ENCODE measurements at regions not wholly inside any gene's neighbourhood (a gene's known extent, or its start where the extent isn't known, plus 50 kb on each side); places are given as distances from the start of the nearest gene placed in this dataset.

DNA sequence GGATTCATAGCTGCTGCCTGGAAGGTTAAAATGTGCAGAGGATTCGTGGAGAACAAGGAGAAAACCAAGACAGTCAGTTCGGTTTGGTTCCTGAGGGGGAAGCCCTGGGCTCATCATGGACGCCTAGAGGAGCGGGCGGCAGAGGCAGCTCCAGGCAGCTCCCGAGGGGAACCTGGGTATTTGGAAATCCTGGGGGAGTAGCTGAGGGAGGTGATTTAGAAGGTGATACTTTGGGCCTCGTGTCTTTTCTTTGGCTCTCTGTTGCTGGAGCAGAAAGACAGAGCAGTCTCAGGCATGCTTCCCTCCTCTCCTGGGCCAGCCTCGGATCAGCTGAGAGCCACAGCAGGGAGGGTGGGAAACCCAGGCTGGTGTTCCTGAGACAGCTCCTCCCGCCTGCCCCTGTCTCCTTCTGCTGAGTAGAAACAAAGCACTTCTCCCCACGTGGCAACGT lies 139.5 kb downstream of the DLL1 start:
- H3K36me3 ChIP-seq (ENCODE audit: low read depth): no peaks in the 10 kb centered on the region
- no peak overlapping the region for H3K9ac ChIP-seq
- no peak overlapping the region for H3K27ac ChIP-seq
- H4K20me1 ChIP-seq (ENCODE audit: insufficient read depth): no peaks in the 10 kb centered on the region
- no peaks in the 10 kb centered on the region for H3K4me1 ChIP-seq (ENCODE audit: insufficient read depth)
- no peaks in the 10 kb centered on the region for H3K79me2 ChIP-seq (ENCODE audit: insufficient read depth)
- H3K27me3 ChIP-seq (replicated peaks; ENCODE audit: insufficient read depth): peaks cover 12% of the 10 kb centered on the region; the same call in 1 of the 2 replicates
- no peaks in the 10 kb centered on the region for H3F3A ChIP-seq (ENCODE audit: insufficient read depth)
- 29 to 30% methylated on average over 11 of the region's 11 CpGs for WGBS, 2 experiments (ENCODE audit: low coverage in 1 of 2, low lambda C conversion rate in 2 of 2, missing lambda C conversion rate in 2 of 2)
- H3K4me3 ChIP-seq: no peak overlapping the region
- H3K9me3 ChIP-seq (ENCODE audit: low read depth): no peaks in the 10 kb centered on the region
- H2AFZ ChIP-seq: no peak overlapping the region
- H3K9me2 ChIP-seq (ENCODE audit: insufficient read depth): no peaks in the 10 kb centered on the region
- DNase-seq: no peak
- H3K4me2 ChIP-seq (ENCODE audit: unreplicated experiment): no peak overlapping the region
- TF ChIP-seq EZH2 (IDR thresholded peaks at IDR 0.05; ENCODE audit: insufficient read depth, poor library complexity, severe bottlenecking) (no peak), EZH2phosphoT487 (IDR thresholded peaks at IDR 0.05; ENCODE audit: insufficient read depth, low read depth) (no peak)
- in situ Hi-C loops (cut with MboI): no loop called here

- in situ Hi-C loops (cut with MboI): no loop called here
- no peak for TF ChIP-seq EZH2 (IDR thresholded peaks at IDR 0.05; ENCODE audit: insufficient read depth, poor library complexity, severe bottlenecking)
- TF ChIP-seq EZH2phosphoT487 (IDR thresholded peaks at IDR 0.05; ENCODE audit: insufficient read depth, low read depth): no peak
- H3K9me3 ChIP-seq (ENCODE audit: low read depth): no peaks in the 10 kb centered on the region
- no peaks in the 10 kb centered on the region for H3F3A ChIP-seq (ENCODE audit: insufficient read depth)
- H3K9ac ChIP-seq: no peak overlapping the region
- H3K79me2 ChIP-seq (ENCODE audit: insufficient read depth): no peaks in the 10 kb centered on the region
- no peak overlapping the region for H3K27ac ChIP-seq
- no peak overlapping the region for H3K4me2 ChIP-seq (ENCODE audit: unreplicated experiment)
- no peak for DNase-seq
- no peaks in the 10 kb centered on the region for H3K36me3 ChIP-seq (ENCODE audit: low read depth)
- 59 to 61% methylated on average over 6 to 7 of the region's 7 CpGs for WGBS, 2 experiments (ENCODE audit: low coverage in 1 of 2, low lambda C conversion rate in 2 of 2, missing lambda C conversion rate in 2 of 2)
- H3K4me3 ChIP-seq: no peak overlapping the region
- H3K9me2 ChIP-seq (ENCODE audit: insufficient read depth): no peaks in the 10 kb centered on the region
- no peaks in the 10 kb centered on the region for H4K20me1 ChIP-seq (ENCODE audit: insufficient read depth)
- H3K27me3 ChIP-seq (replicated peaks; ENCODE audit: insufficient read depth): peaks cover 12% of the 10 kb centered on the region; the same call in 1 of the 2 replicates
- H3K4me1 ChIP-seq (ENCODE audit: insufficient read depth): no peaks in the 10 kb centered on the region
- no peak overlapping the region for H2AFZ ChIP-seq
Observed at GRCh38 chr6:170150590-170150945, 140.3 kb downstream of the DLL1 start.

- no peak for DNase-seq
- H3K79me2 ChIP-seq (ENCODE audit: insufficient read depth): no peaks in the 10 kb centered on the region
- H3K4me1 ChIP-seq (ENCODE audit: insufficient read depth): no peaks in the 10 kb centered on the region
- peaks cover 12% of the 10 kb centered on the region; the same call in 1 of the 2 replicates for H3K27me3 ChIP-seq (replicated peaks; ENCODE audit: insufficient read depth)
- no peaks in the 10 kb centered on the region for H3K9me3 ChIP-seq (ENCODE audit: low read depth)
- H3K9ac ChIP-seq: no peak overlapping the region
- no peaks in the 10 kb centered on the region for H4K20me1 ChIP-seq (ENCODE audit: insufficient read depth)
- WGBS, 2 experiments (ENCODE audit: low coverage in 1 of 2, low lambda C conversion rate in 2 of 2, missing lambda C conversion rate in 2 of 2): 67 to 69% methylated on average over 8 to 9 of the region's 9 CpGs
- H3K27ac ChIP-seq: no peak overlapping the region
- no peak overlapping the region for H3K4me3 ChIP-seq
- TF ChIP-seq EZH2 (IDR thresholded peaks at IDR 0.05; ENCODE audit: insufficient read depth, poor library complexity, severe bottlenecking): no peak
- TF ChIP-seq EZH2phosphoT487 (IDR thresholded peaks at IDR 0.05; ENCODE audit: insufficient read depth, low read depth): no peak
- no peaks in the 10 kb centered on the region for H3K9me2 ChIP-seq (ENCODE audit: insufficient read depth)
- no peaks in the 10 kb centered on the region for H3K36me3 ChIP-seq (ENCODE audit: low read depth)
- H2AFZ ChIP-seq: no peak overlapping the region
- in situ Hi-C loops (cut with MboI): no loop called here
- H3K4me2 ChIP-seq (ENCODE audit: unreplicated experiment): no peak overlapping the region
- H3F3A ChIP-seq (ENCODE audit: insufficient read depth): no peaks in the 10 kb centered on the region
Observed at GRCh38 chr6:170149681-170150589, 140.9 kb downstream of the DLL1 start.

GRCh38 chr6:170148709-170149470 lies 142.0 kb downstream of the DLL1 start:
- H3K79me2 ChIP-seq (ENCODE audit: insufficient read depth): no peaks in the 10 kb centered on the region
- no peaks in the 10 kb centered on the region for H3K9me2 ChIP-seq (ENCODE audit: insufficient read depth)
- no peaks in the 10 kb centered on the region for H3K36me3 ChIP-seq (ENCODE audit: low read depth)
- 65 to 74% methylated on average over 14 to 15 of the region's 17 CpGs for WGBS, 2 experiments (ENCODE audit: low coverage in 1 of 2, low lambda C conversion rate in 2 of 2, missing lambda C conversion rate in 2 of 2)
- H3K4me3 ChIP-seq: no peak overlapping the region
- TF ChIP-seq EZH2 (IDR thresholded peaks at IDR 0.05; ENCODE audit: insufficient read depth, poor library complexity, severe bottlenecking) (no peak), EZH2phosphoT487 (IDR thresholded peaks at IDR 0.05; ENCODE audit: insufficient read depth, low read depth) (no peak)
- H3K9ac ChIP-seq: no peak overlapping the region
- H3K9me3 ChIP-seq (ENCODE audit: low read depth): no peaks in the 10 kb centered on the region
- no peak overlapping the region for H3K4me2 ChIP-seq (ENCODE audit: unreplicated experiment)
- peaks cover 12% of the 10 kb centered on the region; the same call in 1 of the 2 replicates for H3K27me3 ChIP-seq (replicated peaks; ENCODE audit: insufficient read depth)
- in situ Hi-C loops (cut with MboI): no loop called here
- H2AFZ ChIP-seq: no peak overlapping the region
- no peaks in the 10 kb centered on the region for H3K4me1 ChIP-seq (ENCODE audit: insufficient read depth)
- no peak for DNase-seq
- no peak overlapping the region for H3K27ac ChIP-seq
- H3F3A ChIP-seq (ENCODE audit: insufficient read depth): no peaks in the 10 kb centered on the region
- H4K20me1 ChIP-seq (ENCODE audit: insufficient read depth): no peaks in the 10 kb centered on the region
